ENCODE measurements at regions not wholly inside any gene's neighbourhood (a gene's known extent, or its start where the extent isn't known, plus 50 kb on each side); places are given as distances from the start of the nearest gene placed in this dataset.

DNA sequence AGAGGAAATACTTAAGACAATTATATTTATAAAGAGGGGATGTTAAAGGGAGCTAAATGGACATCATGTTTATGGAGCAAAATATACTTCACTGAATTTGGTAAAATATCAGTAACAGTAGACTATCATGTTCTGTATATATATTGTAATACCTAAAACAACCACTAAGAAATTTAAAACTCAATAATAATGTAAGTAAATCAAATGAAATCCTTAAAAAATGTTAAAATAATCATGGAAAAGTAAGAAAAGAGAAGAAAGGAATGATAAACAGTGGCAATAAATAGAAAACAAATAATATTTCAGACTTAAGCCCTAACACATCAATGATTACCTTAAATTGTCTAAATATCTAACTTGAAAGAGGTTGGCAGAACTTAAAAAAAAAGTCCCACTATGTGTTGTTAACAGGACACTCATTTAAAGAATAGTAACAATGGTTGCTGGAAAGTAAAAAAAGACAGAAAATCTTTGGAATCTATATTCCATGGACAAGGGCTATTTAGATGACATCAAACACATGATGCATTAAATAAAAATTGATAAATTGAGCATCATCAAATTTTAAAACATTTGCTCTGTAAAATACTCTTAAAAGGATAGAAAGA, 842.2 kb upstream of the MAP3K7 start:
- H2AFZ ChIP-seq (ENCODE audit: low read length), result no peak overlapping the region
- no peaks in the 10 kb centered on the region for H3K9me3 ChIP-seq (replicated peaks; ENCODE audit: insufficient read depth, low read length)
- H3K36me3 ChIP-seq (replicated peaks; ENCODE audit: insufficient read depth, low read length), result no peaks in the 10 kb centered on the region
- no peak overlapping the region for H3K4me3 ChIP-seq (ENCODE audit: low read length)
- no peak overlapping the region for H3K4me2 ChIP-seq (ENCODE audit: low read depth, low read length)
- H3K79me2 ChIP-seq (ENCODE audit: low read length), result no peaks in the 10 kb centered on the region
- H3F3A ChIP-seq (ENCODE audit: insufficient read depth, low read length), result no peaks in the 10 kb centered on the region
- H3K27ac ChIP-seq (ENCODE audit: low read length), result no peak overlapping the region
- DNase-seq, result no peak
- H3K4me1 ChIP-seq (ENCODE audit: low read length), result no peaks in the 10 kb centered on the region
- no peaks in the 10 kb centered on the region for H3K9me2 ChIP-seq (replicated peaks; ENCODE audit: insufficient read depth, low read length)
- H4K20me1 ChIP-seq (ENCODE audit: insufficient read depth, low read length), result no peaks in the 10 kb centered on the region
- H3K27me3 ChIP-seq (replicated peaks; ENCODE audit: insufficient read depth, low read length), result no peaks in the 10 kb centered on the region
- TF ChIP-seq, protein P1, sequence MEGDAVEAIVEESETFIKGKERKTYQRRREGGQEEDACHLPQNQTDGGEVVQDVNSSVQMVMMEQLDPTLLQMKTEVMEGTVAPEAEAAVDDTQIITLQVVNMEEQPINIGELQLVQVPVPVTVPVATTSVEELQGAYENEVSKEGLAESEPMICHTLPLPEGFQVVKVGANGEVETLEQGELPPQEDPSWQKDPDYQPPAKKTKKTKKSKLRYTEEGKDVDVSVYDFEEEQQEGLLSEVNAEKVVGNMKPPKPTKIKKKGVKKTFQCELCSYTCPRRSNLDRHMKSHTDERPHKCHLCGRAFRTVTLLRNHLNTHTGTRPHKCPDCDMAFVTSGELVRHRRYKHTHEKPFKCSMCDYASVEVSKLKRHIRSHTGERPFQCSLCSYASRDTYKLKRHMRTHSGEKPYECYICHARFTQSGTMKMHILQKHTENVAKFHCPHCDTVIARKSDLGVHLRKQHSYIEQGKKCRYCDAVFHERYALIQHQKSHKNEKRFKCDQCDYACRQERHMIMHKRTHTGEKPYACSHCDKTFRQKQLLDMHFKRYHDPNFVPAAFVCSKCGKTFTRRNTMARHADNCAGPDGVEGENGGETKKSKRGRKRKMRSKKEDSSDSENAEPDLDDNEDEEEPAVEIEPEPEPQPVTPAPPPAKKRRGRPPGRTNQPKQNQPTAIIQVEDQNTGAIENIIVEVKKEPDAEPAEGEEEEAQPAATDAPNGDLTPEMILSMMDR (IDR thresholded peaks at IDR 0.05; ENCODE audit: low read length), result peak; percentile 11
- TF ChIP-seq EZH2phosphoT487 (IDR thresholded peaks at IDR 0.05; ENCODE audit: low read length), result no peak
- no peak overlapping the region for H3K9ac ChIP-seq (ENCODE audit: low read length)

DNA sequence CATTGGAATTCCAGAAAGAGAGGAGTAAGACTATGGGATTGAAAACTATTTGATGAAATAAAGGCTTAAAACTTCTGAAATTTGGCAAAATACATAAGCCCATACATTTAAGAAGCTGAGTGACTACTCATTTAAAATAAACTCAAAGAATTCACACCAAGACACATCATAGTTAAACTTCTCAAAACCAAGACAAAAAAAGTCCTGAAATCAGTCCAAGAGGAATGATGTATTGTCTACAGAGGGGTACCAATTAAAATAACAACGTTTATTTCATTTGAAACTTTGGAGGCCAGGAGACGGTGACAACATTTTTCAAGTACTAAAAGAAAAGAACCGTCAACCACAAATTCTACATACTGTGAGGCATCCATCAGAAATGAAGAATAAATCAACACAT, 841.4 kb upstream of the MAP3K7 start:
- no peak overlapping the region for H2AFZ ChIP-seq (ENCODE audit: low read length)
- no peak overlapping the region for H3K4me2 ChIP-seq (ENCODE audit: low read depth, low read length)
- H3K79me2 ChIP-seq (ENCODE audit: low read length), result no peaks in the 10 kb centered on the region
- no peaks in the 10 kb centered on the region for H3K36me3 ChIP-seq (replicated peaks; ENCODE audit: insufficient read depth, low read length)
- no peak overlapping the region for H3K27ac ChIP-seq (ENCODE audit: low read length)
- no peak for DNase-seq
- no peaks in the 10 kb centered on the region for H3K27me3 ChIP-seq (replicated peaks; ENCODE audit: insufficient read depth, low read length)
- H3F3A ChIP-seq (ENCODE audit: insufficient read depth, low read length), result no peaks in the 10 kb centered on the region
- no peak overlapping the region for H3K9ac ChIP-seq (ENCODE audit: low read length)
- no peaks in the 10 kb centered on the region for H4K20me1 ChIP-seq (ENCODE audit: insufficient read depth, low read length)
- no peaks in the 10 kb centered on the region for H3K4me1 ChIP-seq (ENCODE audit: low read length)
- H3K9me3 ChIP-seq (replicated peaks; ENCODE audit: insufficient read depth, low read length), result no peaks in the 10 kb centered on the region
- no peak for TF ChIP-seq EZH2 (optimal IDR thresholded peaks at IDR 0.05; ENCODE audit: low read depth, low read length)
- TF ChIP-seq EZH2phosphoT487 (IDR thresholded peaks at IDR 0.05; ENCODE audit: low read length), result no peak
- TF ChIP-seq, protein P1 (IDR thresholded peaks at IDR 0.05; ENCODE audit: low read length), result no peak
- H3K9me2 ChIP-seq (replicated peaks; ENCODE audit: insufficient read depth, low read length), result no peaks in the 10 kb centered on the region
- H3K4me3 ChIP-seq (ENCODE audit: low read length), result no peak overlapping the region

DNA sequence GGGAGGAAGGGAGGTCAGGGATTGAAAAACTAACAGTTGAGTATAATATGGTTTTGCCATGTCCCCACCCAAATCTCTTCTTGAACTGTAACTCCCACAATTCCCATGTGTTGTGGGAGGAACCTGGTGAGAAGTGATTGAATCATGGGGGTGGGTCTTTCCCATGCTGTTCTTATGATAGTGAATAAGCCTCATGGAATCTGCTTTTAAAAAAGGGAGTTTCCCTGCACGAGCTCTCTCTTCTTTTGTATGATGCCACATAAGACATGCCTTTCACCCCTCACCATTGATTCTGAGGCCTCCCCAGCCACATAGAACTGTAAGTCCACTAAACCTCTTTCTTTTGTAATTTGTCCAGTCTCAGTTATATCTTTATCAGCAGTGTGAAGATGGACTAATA, 833.4 kb upstream of the MAP3K7 start:
- no peaks in the 10 kb centered on the region for H3K9me3 ChIP-seq (replicated peaks; ENCODE audit: insufficient read depth, low read length)
- no peak for TF ChIP-seq EZH2 (optimal IDR thresholded peaks at IDR 0.05; ENCODE audit: low read depth, low read length)
- no peak for TF ChIP-seq EZH2phosphoT487 (IDR thresholded peaks at IDR 0.05; ENCODE audit: low read length)
- TF ChIP-seq, protein P1 (IDR thresholded peaks at IDR 0.05; ENCODE audit: low read length), result no peak
- H3K27ac ChIP-seq (ENCODE audit: low read length), result no peak overlapping the region
- H3F3A ChIP-seq (ENCODE audit: insufficient read depth, low read length), result no peaks in the 10 kb centered on the region
- H3K4me3 ChIP-seq (ENCODE audit: low read length), result no peak overlapping the region
- H3K36me3 ChIP-seq (replicated peaks; ENCODE audit: insufficient read depth, low read length), result no peaks in the 10 kb centered on the region
- H3K4me2 ChIP-seq (ENCODE audit: low read depth, low read length), result no peak overlapping the region
- H3K4me1 ChIP-seq (ENCODE audit: low read length), result no peaks in the 10 kb centered on the region
- H2AFZ ChIP-seq (ENCODE audit: low read length), result no peak overlapping the region
- H3K79me2 ChIP-seq (ENCODE audit: low read length), result no peaks in the 10 kb centered on the region
- no peaks in the 10 kb centered on the region for H4K20me1 ChIP-seq (ENCODE audit: insufficient read depth, low read length)
- no peak overlapping the region for H3K9ac ChIP-seq (ENCODE audit: low read length)
- DNase-seq, result no peak
- H3K9me2 ChIP-seq (replicated peaks; ENCODE audit: insufficient read depth, low read length), result no peaks in the 10 kb centered on the region
- no peaks in the 10 kb centered on the region for H3K27me3 ChIP-seq (replicated peaks; ENCODE audit: insufficient read depth, low read length)

All from MM.1S (cell line).